Embryonic facial prominence (tissue), 1 donor: ENCODE measurements at regions not wholly inside any gene's neighbourhood (a gene's known extent, or its start where the extent isn't known, plus 50 kb on each side); places are given as distances from the start of the nearest gene placed in this dataset.
"Not testable (repeated sequence)": the region's sequence is repeated elsewhere in the genome, so short reads cannot be mapped to it uniquely, and the experiment has no call there.

Source experiments
- DNase-seq: peaks from one replicate; pipeline ENCODE4 v3.0.0-alpha.2; 2016; ENCODE audit errors: extremely low spot score

DNA sequence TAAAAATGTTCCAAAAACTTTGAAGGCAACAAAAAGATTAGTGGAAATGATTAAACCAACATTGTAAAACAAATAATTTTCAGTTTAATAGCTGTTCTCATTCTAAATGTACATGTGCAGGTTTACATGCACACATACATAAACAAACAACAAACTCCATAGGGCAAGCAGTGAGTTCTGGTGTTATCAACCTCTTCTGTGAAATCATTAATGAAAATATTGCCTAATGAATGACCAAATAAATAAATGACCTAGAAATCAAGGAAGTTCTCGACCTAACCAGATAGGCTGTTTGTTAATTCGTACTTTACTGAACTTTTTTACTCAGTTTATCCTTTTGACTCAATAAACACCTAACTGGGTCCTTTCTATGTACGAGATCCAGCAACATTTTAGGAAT, 165.5 kb upstream of the RORB start:
- DNase-seq: no peak

DNA sequence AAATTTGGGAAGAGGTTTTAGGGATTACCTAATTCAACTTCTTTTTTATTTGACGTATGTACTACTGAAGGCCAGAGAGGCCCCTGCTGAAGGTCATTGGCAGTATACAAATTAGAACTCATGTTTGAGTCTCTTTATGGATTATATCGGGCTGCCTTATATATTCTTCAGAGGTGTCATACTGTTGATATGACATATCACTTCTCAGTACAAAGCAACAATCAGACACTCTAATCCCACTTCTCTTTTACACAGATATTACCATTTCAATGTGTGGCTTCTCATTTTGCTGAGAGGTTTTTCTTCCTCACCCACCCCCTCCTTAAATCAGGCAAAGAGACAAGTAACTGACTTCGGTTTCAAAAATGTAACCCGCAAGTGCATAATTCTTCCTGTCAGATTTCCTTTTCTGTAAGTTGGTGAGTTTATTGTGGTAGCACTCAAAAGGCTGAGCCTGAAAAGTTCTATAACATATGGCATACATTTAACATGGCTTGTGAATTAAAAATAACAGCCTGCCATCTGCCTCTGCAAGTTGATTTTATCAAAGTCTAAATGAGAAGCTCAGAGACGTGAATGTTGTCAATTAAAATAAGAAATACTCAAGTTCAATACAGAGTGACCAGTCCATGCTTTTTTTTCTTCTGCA, 163.6 kb upstream of the RORB start:
- no peak for DNase-seq

DNA sequence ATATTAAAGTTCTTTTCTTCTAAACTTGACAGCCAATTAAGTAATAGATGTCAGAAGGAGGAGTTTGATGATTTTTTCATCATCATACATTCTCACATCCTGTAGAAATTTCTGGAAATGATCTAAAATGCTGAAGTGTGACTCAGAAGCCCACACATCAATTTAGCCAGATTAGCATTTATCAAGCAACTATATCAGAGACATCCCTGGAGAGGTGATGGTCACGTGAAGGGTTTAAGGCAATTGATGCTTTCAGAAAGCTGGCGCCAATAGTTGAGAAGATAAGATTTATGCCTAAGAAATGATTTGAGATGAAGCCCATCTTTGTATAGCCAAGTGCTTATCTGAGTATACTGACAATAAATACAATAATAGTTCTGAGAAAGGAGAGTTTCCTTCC, 162.9 kb upstream of the RORB start:
- no peak for DNase-seq

- no peak for DNase-seq
These were observed 161.0 kb upstream of the RORB start for GRCh38 chr9:74336161-74336560.

GRCh38 chr9:74348777-74349176, 148.4 kb upstream of the RORB start:
- no peak for DNase-seq

DNA sequence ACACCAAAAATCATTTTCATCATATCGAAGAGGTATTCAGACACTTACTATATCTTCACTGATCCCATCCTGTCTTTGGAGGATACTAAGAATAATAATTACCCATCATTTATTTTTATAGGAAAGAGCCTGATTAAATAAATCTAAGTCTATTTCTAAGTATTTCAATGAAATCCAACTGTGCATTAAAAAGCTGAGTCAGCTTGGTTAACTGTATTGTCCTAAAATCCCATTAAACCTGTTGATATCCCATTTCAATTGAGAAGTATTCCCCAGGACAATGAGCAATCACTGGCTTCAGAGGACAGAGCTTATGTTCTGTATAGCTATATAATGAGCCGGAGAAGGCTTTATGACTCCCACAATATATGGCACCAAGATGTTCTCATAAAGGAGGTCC, 142.0 kb upstream of the RORB start:
- no peak for DNase-seq

GRCh38 chr9:74357577-74357976, 139.6 kb upstream of the RORB start:
- DNase-seq: no peak

DNA sequence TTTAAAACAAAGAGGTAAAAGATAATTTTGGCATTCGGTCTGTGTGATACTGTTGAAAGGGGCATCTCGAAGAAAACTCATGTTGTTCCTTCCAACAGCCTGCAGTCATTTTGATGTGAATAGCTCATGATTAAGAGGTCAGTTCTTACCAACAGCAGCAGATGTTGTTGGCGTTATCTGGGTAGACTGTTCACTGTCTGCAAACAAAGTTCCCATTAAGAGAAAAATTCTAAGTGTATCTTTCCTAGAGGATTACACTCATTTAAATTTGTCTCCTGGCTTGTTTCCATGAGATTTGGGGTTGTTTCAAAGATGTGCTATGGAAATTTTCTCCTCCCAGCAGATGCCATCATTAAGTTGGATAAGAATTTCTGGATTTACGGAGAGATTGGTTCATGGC, 138.2 kb upstream of the RORB start:
- no peak for DNase-seq

DNA sequence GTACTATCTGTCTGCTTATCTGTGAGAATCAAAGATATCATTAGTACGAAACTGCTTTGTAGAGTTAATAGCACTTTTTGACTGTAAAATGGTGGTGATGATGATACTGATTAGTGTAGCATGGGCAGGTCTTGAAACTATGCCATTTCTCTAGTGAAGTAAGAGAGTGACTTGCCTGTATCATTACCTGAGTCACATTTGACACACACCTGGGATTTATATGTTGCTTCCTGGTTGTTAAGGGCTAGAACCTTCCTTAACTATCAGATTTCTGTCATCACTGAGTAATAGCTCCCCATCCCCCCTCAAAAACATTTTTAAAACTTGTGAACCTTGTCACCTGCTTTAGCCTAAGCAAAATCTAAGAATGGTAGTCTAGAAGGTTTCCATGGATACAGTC, 135.6 kb upstream of the RORB start:
- no peak for DNase-seq

DNA sequence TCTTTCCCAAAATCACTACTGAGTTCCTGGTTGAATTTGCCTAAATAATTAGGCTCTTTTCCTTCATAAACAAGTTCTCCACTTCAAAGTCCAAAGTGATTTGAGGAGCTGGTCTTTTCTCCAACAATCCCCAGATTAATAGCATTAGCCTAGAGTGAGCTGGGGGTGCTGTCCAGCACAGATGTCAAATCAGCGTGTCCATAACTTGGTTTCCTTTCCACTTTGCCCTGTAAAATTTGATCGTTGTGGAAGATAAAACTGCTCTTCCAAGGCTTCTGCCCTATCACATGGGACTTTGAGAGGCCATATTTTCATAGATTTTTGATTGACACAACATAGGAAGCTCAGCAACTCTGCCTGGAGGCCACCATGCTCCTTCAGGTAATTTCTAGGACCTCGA, 134.7 kb upstream of the RORB start:
- DNase-seq: no peak

GRCh38 chr9:74366111-74366510, 131.0 kb upstream of the RORB start:
- DNase-seq: no peak

GRCh38 chr9:74369844-74370243, 127.3 kb upstream of the RORB start:
- no peak for DNase-seq

DNA sequence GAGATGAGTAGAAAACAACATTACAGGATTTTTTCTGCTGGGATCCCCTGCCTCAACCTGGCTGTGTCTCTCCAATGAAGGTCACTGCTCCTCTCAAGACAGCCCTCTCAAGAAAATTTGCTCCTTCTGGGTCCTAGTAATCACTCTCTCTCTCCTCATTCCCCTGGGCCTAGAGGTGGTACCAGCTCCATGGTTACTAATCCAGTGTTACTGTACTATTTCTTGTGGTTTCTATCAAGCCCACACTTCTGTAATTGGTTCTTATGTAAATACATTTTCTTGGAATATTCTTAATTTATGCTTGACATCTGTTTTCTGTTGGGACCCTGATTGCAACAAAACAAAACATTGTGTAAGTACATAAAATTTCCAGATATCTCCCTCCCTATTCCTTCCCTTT, 123.8 kb upstream of the RORB start:
- no peak for DNase-seq

- DNase-seq: no peak
These were observed 117.4 kb upstream of the RORB start for GRCh38 chr9:74379718-74380117.

DNA sequence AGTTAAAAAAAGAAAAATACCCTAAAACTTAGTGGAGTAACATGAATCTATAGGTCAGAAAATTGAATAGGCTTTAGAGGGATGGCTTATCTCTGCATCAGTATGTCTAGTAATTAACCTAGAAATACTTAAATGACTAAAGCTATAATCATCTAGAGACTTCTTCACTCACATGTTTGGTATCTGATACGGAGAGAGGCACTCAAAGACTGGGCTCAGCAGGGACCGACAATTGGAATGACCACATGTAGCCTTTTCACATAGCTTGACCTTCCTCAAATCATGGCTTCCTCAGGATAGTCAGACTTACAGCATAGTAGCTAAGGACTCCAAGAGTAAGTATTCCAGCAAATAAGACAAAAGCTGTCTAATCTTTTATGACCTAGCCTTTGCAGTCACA, 105.3 kb upstream of the RORB start:
- DNase-seq: no peak

DNA sequence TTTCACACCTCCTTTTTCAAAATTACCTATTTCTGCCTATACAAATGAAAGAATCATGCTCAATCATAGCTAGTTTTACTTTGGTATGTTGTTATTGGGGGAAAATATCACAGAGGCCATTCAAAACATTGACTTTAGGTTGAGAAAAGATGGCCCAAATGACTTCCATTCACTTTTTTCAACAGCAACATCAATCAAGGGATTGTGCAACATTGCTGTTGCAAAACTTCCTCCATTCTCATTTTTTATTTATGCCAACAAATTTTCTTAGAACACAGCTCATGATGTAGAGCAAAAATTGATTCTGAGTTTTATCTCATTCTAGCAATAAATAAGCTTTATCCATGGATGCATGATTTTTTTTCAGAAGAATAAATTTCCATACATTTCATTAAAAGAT, 93.6 kb upstream of the RORB start:
- DNase-seq: no peak

- DNase-seq: no peak
These were observed 92.5 kb upstream of the RORB start for GRCh38 chr9:74404620-74405019.

- no peak for DNase-seq
These were observed 90.0 kb upstream of the RORB start for GRCh38 chr9:74407166-74407565.

- no peak for DNase-seq
These were observed 84.7 kb upstream of the RORB start for GRCh38 chr9:74412236-74412979.

- DNase-seq: no peak
These were observed 83.3 kb upstream of the RORB start for GRCh38 chr9:74413876-74414275.

GRCh38 chr9:74414325-74414724, 82.8 kb upstream of the RORB start:
- no peak for DNase-seq

- DNase-seq: no peak
These were observed 81.1 kb upstream of the RORB start for GRCh38 chr9:74415995-74416394.

DNA sequence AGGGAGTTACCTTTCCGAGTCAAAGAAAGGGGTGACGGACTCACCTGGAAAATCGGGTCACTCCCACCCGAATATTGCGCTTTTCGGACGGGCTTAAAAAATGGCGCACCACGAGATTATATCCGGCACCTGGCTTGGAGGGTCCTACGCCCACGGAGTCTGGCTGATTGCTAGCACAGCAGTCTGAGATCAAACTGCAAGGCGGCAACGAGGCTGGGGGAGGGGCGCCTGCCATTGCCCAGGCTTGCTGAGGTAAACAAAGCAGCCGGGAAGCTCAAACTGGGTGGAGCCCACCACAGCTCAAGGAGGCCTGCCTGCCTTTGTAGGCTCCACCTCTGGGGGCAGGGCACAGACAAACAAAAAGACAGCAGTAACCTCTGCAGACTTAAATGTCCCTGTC, 72.6 kb upstream of the RORB start:
- DNase-seq: not testable (repeated sequence)

GRCh38 chr9:74431467-74431866, 65.7 kb upstream of the RORB start:
- no peak for DNase-seq
